ENCODE measurements at regions not wholly inside any gene's neighbourhood (a gene's known extent, or its start where the extent isn't known, plus 50 kb on each side); places are given as distances from the start of the nearest gene placed in this dataset.

- 94 to 96% methylated on average over 2 of the region's 2 CpGs for WGBS, 2 donors
- intact Hi-C loops (cut with DNase I), result no loop called here
- no peak for TF ChIP-seq CTCF (IDR thresholded peaks at IDR 0.05)
- no peak for TF ChIP-seq POLR2A (IDR thresholded peaks at IDR 0.05)
- H3K4me1 ChIP-seq, result no peaks in the 10 kb centered on the region
- H3K27ac ChIP-seq, result no peak overlapping the region
- H3K4me3 ChIP-seq (replicated peaks in 1 of 3), result no peak overlapping the region
- no peaks in the 10 kb centered on the region for H3K9me3 ChIP-seq
- H3K36me3 ChIP-seq, result no peaks in the 10 kb centered on the region
- H3K27me3 ChIP-seq, result no peaks in the 10 kb centered on the region
- DNase-seq, result no peak
These were observed 278.5 kb upstream of the EMCN start for GRCh38 chr4:100796332-100796731.

GRCh38 chr4:100795581-100795980 is 277.8 kb upstream of the EMCN start:
- intact Hi-C loops (cut with DNase I), result no loop called here
- Histone ChIP-seq H3K4me3 (replicated peaks in 1 of 3) (no peak overlapping the region), H3K9me3 (no peaks in the 10 kb centered on the region), H3K27me3 (no peaks in the 10 kb centered on the region), H3K36me3 (no peaks in the 10 kb centered on the region), H3K27ac (no peak overlapping the region), H3K4me1 (no peaks in the 10 kb centered on the region)
- no peak for DNase-seq
- 78 to 94% methylated on average over 1 of the region's 1 CpG for WGBS, 2 donors
- TF ChIP-seq POLR2A (IDR thresholded peaks at IDR 0.05) (no peak), CTCF (IDR thresholded peaks at IDR 0.05) (no peak)

GRCh38 chr4:100790836-100791615 is 273.2 kb upstream of the EMCN start:
- 81 to 82% methylated on average over 9 of the region's 9 CpGs for WGBS, 2 donors
- H3K27ac ChIP-seq, result no peak overlapping the region
- no peaks in the 10 kb centered on the region for H3K27me3 ChIP-seq
- H3K9me3 ChIP-seq, result no peaks in the 10 kb centered on the region
- no peak for TF ChIP-seq CTCF (IDR thresholded peaks at IDR 0.05)
- no peak for TF ChIP-seq POLR2A (IDR thresholded peaks at IDR 0.05)
- no peaks in the 10 kb centered on the region for H3K36me3 ChIP-seq
- intact Hi-C loops (cut with DNase I), result no loop called here
- no peak for DNase-seq
- no peak overlapping the region for H3K4me3 ChIP-seq (replicated peaks in 1 of 3)
- no peaks in the 10 kb centered on the region for H3K4me1 ChIP-seq

- Histone ChIP-seq H3K4me1 (no peaks in the 10 kb centered on the region), H3K4me3 (replicated peaks in 1 of 3) (no peak overlapping the region), H3K27me3 (no peaks in the 10 kb centered on the region), H3K27ac (no peak overlapping the region), H3K36me3 (no peaks in the 10 kb centered on the region), H3K9me3 (no peaks in the 10 kb centered on the region)
- DNase-seq, result no peak
- intact Hi-C loops (cut with DNase I), result no loop called here
- TF ChIP-seq CTCF (IDR thresholded peaks at IDR 0.05) (no peak), POLR2A (IDR thresholded peaks at IDR 0.05) (no peak)
These were observed 272.2 kb upstream of the EMCN start for GRCh38 chr4:100789991-100790390.

- intact Hi-C loops (cut with DNase I), result no loop called here
- no peaks in the 10 kb centered on the region for H3K27me3 ChIP-seq
- no peaks in the 10 kb centered on the region for H3K4me1 ChIP-seq
- 83 to 94% methylated on average over 1 of the region's 1 CpG for WGBS, 2 donors
- H3K27ac ChIP-seq, result no peak overlapping the region
- H3K36me3 ChIP-seq, result no peaks in the 10 kb centered on the region
- TF ChIP-seq POLR2A (IDR thresholded peaks at IDR 0.05), result no peak
- TF ChIP-seq CTCF (IDR thresholded peaks at IDR 0.05), result no peak
- no peak for DNase-seq
- no peaks in the 10 kb centered on the region for H3K9me3 ChIP-seq
- H3K4me3 ChIP-seq (replicated peaks in 1 of 3), result no peak overlapping the region
These were observed 268.7 kb upstream of the EMCN start for GRCh38 chr4:100786481-100786880.

Measured in thyroid gland (tissue), 4 donors.